HCT116 (cell line): ENCODE measurements at regions not wholly inside any gene's neighbourhood (a gene's known extent, or its start where the extent isn't known, plus 50 kb on each side); places are given as distances from the start of the nearest gene placed in this dataset.

Source experiments
- ATAC-seq: fragments of 200-7000 bp; cut with Tn5 transposase; 2 replicates; pipeline ENCODE4 v1.9.1; 2020; ENCODE audit warnings: mild to moderate bottlenecking, moderate library complexity
- BruUV-seq: library from RNA; stranded (reverse); fragments of 400-500 nt; replicated peaks from 2 replicates; lab custom pipeline; 2021; lab: Mats Ljungman, UMichigan
- CTCF ChIA-PET: fragments of 300-600 bp; sonication (Branson Sonifier 250); formaldehyde crosslinking; loops from one replicate; lab custom pipeline; 2021; ENCODE audit warnings: antibody characterized with exemption; lab: Charles Lee
- POLR2A ChIA-PET: fragments of 300-600, 350-600 bp; sonication (Branson Sonifier 250); formaldehyde crosslinking; loops from one replicate; lab custom pipeline; 2021; ENCODE audit warnings: antibody characterized with exemption; lab: Charles Lee
- RAD21 ChIA-PET, 2 experiments: fragments of 300-600 bp; sonication (Branson Sonifier 250); formaldehyde crosslinking; loops; one replicate each; lab custom pipeline; 2023; ENCODE audit warnings: low total read pairs in 2 of 2; ENCODE audit not compliant: uncharacterized antibody in 2 of 2, unreplicated experiment in 2 of 2, low non-redundant PET in 1 of 2; lab: Charles Lee
- DNase-seq: peaks from one replicate; pipeline ENCODE4 v3.0.0-alpha.2; 2010; ENCODE audit warnings: low read depth, low spot score
- H2AFZ ChIP-seq: fragments of 200-600 bp; shearing (Covaris generic), sonication (generic); 2 replicates; pipeline ENCODE4 v1.6.1; 2017; ENCODE audit warnings: low read depth, mixed run types, mixed read lengths, antibody characterized with exemption, low read length; ENCODE audit not compliant: poor library complexity, severe bottlenecking
- H3K27ac ChIP-seq: 2 replicates; pipeline ENCODE4 v1.5.1; 2012; ENCODE audit warnings: low read depth, low read length
- H3K27me3 ChIP-seq: fragments of 200-600 bp; sonication (generic); 2 replicates; pipeline ENCODE4 v1.6.1; 2016; ENCODE audit warnings: mixed run types, low read length, mixed read lengths; ENCODE audit not compliant: insufficient read depth
- H3K36me3 ChIP-seq, 2 experiments: fragments of 200-500 bp in 1 of 2; fragments of 200-600 bp in 1 of 2; sonication (Bioruptor generic) in 1 of 2; sonication (generic) in 1 of 2; 2 replicates each; pipeline versions ENCODE4 v1.5.1 to v1.6.1; 2014 to 2016; ENCODE audit warnings: low read length in 2 of 2, inconsistent platforms in 1 of 2, mixed read lengths in 1 of 2, mixed run types in 1 of 2; ENCODE audit not compliant: insufficient read depth in 2 of 2, control insufficient read depth in 1 of 2
- H3K4me1 ChIP-seq, 2 experiments: fragments of 200-600 bp in 1 of 2; sonication (generic) in 1 of 2; 2 replicates each; pipeline versions ENCODE4 v1.5.1 to v1.6.1; 2012 to 2017; ENCODE audit warnings: low read length in 2 of 2, inconsistent platforms in 1 of 2, mild to moderate bottlenecking in 1 of 2, mixed read lengths in 1 of 2, mixed run types in 1 of 2, moderate library complexity in 1 of 2; ENCODE audit not compliant: insufficient read depth in 2 of 2, control insufficient read depth in 1 of 2
- H3K4me2 ChIP-seq: fragments of 200-600 bp; sonication (generic); 2 replicates; pipeline ENCODE4 v1.6.1; 2017; ENCODE audit warnings: mixed run types, low read length, mixed read lengths
- H3K4me3 ChIP-seq, 2 experiments: fragments of 200-600 bp in 1 of 2; sonication (generic) in 1 of 2; replicated peaks in 1 of 2; 2 replicates each; pipeline ENCODE4 v1.5.1; 2011 to 2016; ENCODE audit warnings: low read length in 2 of 2, control low read depth in 1 of 2, low read depth in 1 of 2, mild to moderate bottlenecking in 1 of 2, mixed read lengths in 1 of 2, mixed run types in 1 of 2
- H3K79me2 ChIP-seq: fragments of 200-600 bp; sonication (generic); 2 replicates; pipeline ENCODE4 v1.6.1; 2017; ENCODE audit warnings: mild to moderate bottlenecking, mixed run types, low read length, moderate library complexity, mixed read lengths; ENCODE audit not compliant: insufficient read depth
- H3K9ac ChIP-seq: fragments of 200-600 bp; sonication (generic); 2 replicates; pipeline ENCODE4 v1.6.1; 2016; ENCODE audit warnings: low read length, mixed read lengths
- H3K9me2 ChIP-seq: fragments of 200-600 bp; sonication (generic), shearing (Covaris generic); 2 replicates; pipeline ENCODE4 v1.6.1; 2017; ENCODE audit warnings: mixed run types, mild to moderate bottlenecking, moderate library complexity; ENCODE audit not compliant: insufficient read depth
- H3K9me3 ChIP-seq, 2 experiments: fragments of 200-500 bp in 1 of 2; fragments of 200-600 bp in 1 of 2; sonication (Bioruptor generic) in 1 of 2; sonication (generic) in 1 of 2; 2 replicates each; pipeline ENCODE4 v1.6.1; 2014 to 2017; ENCODE audit warnings: low read length in 2 of 2, mixed read lengths in 2 of 2, inconsistent platforms in 1 of 2, low read depth in 1 of 2, mild to moderate bottlenecking in 1 of 2, mixed run types in 1 of 2, moderate library complexity in 1 of 2; ENCODE audit not compliant: control insufficient read depth in 1 of 2, insufficient read depth in 1 of 2
- H4K20me1 ChIP-seq: fragments of 200-600 bp; sonication (generic), shearing (Covaris generic); 2 replicates; pipeline ENCODE4 v1.6.1; 2017; ENCODE audit warnings: mixed run types, mild to moderate bottlenecking, moderate library complexity; ENCODE audit not compliant: insufficient read depth
- ATF3 ChIP-seq: IDR thresholded peaks from 2 replicates; pipeline ENCODE4 v1.6.1; 2012
- CBX3 ChIP-seq: IDR thresholded peaks from 2 replicates; pipeline ENCODE4 v1.6.1; 2012; ENCODE audit warnings: low read depth
- EGR1 ChIP-seq: IDR thresholded peaks from 2 replicates; pipeline ENCODE4 v1.6.1; 2012; ENCODE audit warnings: low read depth
- ELF1 ChIP-seq: IDR thresholded peaks from 2 replicates; pipeline ENCODE4 v1.6.1; 2012; ENCODE audit warnings: low read depth, borderline replicate concordance
- EZH2phosphoT487 ChIP-seq: fragments of 200-600 bp; IDR thresholded peaks from 2 replicates; pipeline ENCODE4 v1.6.1; 2018; ENCODE audit warnings: antibody characterized with exemption, borderline replicate concordance
- FOSL1 ChIP-seq: IDR thresholded peaks from 2 replicates; pipeline ENCODE4 v1.6.1; 2012; ENCODE audit warnings: low read depth
- POLR2A ChIP-seq: IDR thresholded peaks from 2 replicates; pipeline ENCODE4 v1.7.0; 2011; ENCODE audit warnings: borderline replicate concordance; ENCODE audit not compliant: insufficient read depth, insufficient read length; ENCODE audit errors: extremely low read depth
- POLR2AphosphoS5 ChIP-seq: IDR thresholded peaks from 2 replicates; pipeline ENCODE4 v1.6.1; 2011; ENCODE audit warnings: mild to moderate bottlenecking, low read depth, low read length, moderate library complexity
- RAD21 ChIP-seq: IDR thresholded peaks from 2 replicates; pipeline ENCODE4 v1.6.1; 2012; ENCODE audit warnings: low read depth, mild to moderate bottlenecking
- REST ChIP-seq: IDR thresholded peaks from 2 replicates; pipeline ENCODE4 v1.6.1; 2012; ENCODE audit warnings: low read depth
- SIN3A ChIP-seq: IDR thresholded peaks from 2 replicates; pipeline ENCODE4 v1.6.1; 2012; ENCODE audit warnings: low read depth
- SRF ChIP-seq: IDR thresholded peaks from 2 replicates; pipeline ENCODE4 v1.6.1; 2012; ENCODE audit warnings: low read depth
- TCF7L2 ChIP-seq: IDR thresholded peaks from 2 replicates; pipeline ENCODE4 v1.7.0; 2011; ENCODE audit warnings: borderline replicate concordance, inconsistent platforms; ENCODE audit not compliant: insufficient read depth, insufficient read length; ENCODE audit errors: extremely low read depth
- ZFX ChIP-seq: fragments of 450-650 bp; IDR thresholded peaks from 2 replicates; pipeline ENCODE4 v1.6.1; 2017
- intact Hi-C: fragments of 100-400 bp; cut with micrococcal nuclease; formaldehyde crosslinking; loops from 2 replicates; pipeline ENCODE4 v1.10.0; 2022

- ChIA-PET RAD21 (no interaction called here), CTCF (no interaction called here)
- TF ChIP-seq RAD21 (no peak), TCF7L2 (no peak), EGR1 (no peak)
Observed at GRCh38 chr2:18495058-18495457, 65.4 kb downstream of the RDH14 start.

GRCh38 chr2:18492721-18493120 is 67.7 kb downstream of the RDH14 start:
- H2AFZ ChIP-seq = no peak overlapping the region
- H3K27me3 ChIP-seq = peaks cover 51% of the 10 kb centered on the region
- no peak overlapping the region for H3K9ac ChIP-seq
- H3K9me3 ChIP-seq = no peaks in the 10 kb centered on the region
- no peaks in the 10 kb centered on the region for H3K36me3 ChIP-seq
- intact Hi-C loops = no loop called here
- H3K27ac ChIP-seq = no peak overlapping the region
- H3K4me3 ChIP-seq = no peak overlapping the region
- ATAC-seq (no peak), DNase-seq (no peak)
- no TSS peak for BruUV-seq
- H3K79me2 ChIP-seq = no peaks in the 10 kb centered on the region
- no peaks in the 10 kb centered on the region for H4K20me1 ChIP-seq
- H3K4me2 ChIP-seq = no peak overlapping the region
- ChIA-PET POLR2A (no interaction called here), CTCF (no interaction called here), RAD21 (no interaction called here)
- H3K9me2 ChIP-seq = no peaks in the 10 kb centered on the region
- H3K4me1 ChIP-seq = no peaks in the 10 kb centered on the region
- TF ChIP-seq TCF7L2 (no peak), REST (no peak), ELF1 (no peak), ATF3 (no peak), EZH2phosphoT487 (no peak), SRF (no peak), RAD21 (no peak), EGR1 (no peak), CBX3 (no peak), ZFX (no peak), POLR2AphosphoS5 (no peak), POLR2A (no peak), SIN3A (no peak), FOSL1 (no peak)
- TF ChIP-seq, all 23 proteins: peak for 0

More at GRCh38 chr2:18495058-18495457, 65.4 kb downstream of the RDH14 start:
- Histone ChIP-seq H3K9me2 (no peaks in the 10 kb centered on the region), H3K27me3 (peaks cover 64% of the 10 kb centered on the region), H3K4me2 (no peak overlapping the region), H3K9ac (no peak overlapping the region), H2AFZ (no peak overlapping the region), H3K4me3 (no peak overlapping the region), H3K36me3 (no peaks in the 10 kb centered on the region), H3K27ac (no peak overlapping the region), H3K4me1 (no peaks in the 10 kb centered on the region), H4K20me1 (no peaks in the 10 kb centered on the region), H3K9me3 (no peaks in the 10 kb centered on the region), H3K79me2 (no peaks in the 10 kb centered on the region)
- DNase-seq (no peak), ATAC-seq (no peak)
- BruUV-seq = no TSS peak
- intact Hi-C loops = no loop called here
- POLR2A ChIA-PET = no interaction called here
